Liver (tissue), 8 donors: ENCODE measurements at regions not wholly inside any gene's neighbourhood (a gene's known extent, or its start where the extent isn't known, plus 50 kb on each side); places are given as distances from the start of the nearest gene placed in this dataset.

Experiments used
- DNase-seq: peaks from one replicate; pipeline ENCODE4 v3.0.0-alpha.2; 2017; ENCODE audit warnings: low spot score
- H3K27ac ChIP-seq, 2 donors: one replicate each; pipeline ENCODE4 v1.7.0; 2013; ENCODE audit warnings: inconsistent platforms in 2 of 2, low read length in 2 of 2, control low read depth in 1 of 2, low read depth in 1 of 2, mild to moderate bottlenecking in 1 of 2
- H3K27me3 ChIP-seq, 4 donors: one replicate each; pipeline versions ENCODE4 v1.6.1 to v1.7.0; 2013; ENCODE audit warnings: low read length in 3 of 4, inconsistent platforms in 1 of 4, mild to moderate bottlenecking in 1 of 4, moderate library complexity in 1 of 4; ENCODE audit not compliant: control insufficient read depth in 4 of 4, insufficient read depth in 4 of 4
- H3K36me3 ChIP-seq, 4 donors: one replicate each; pipeline versions ENCODE4 v1.6.1 to v1.7.0; 2013; ENCODE audit warnings: low read length in 3 of 4, mild to moderate bottlenecking in 3 of 4, low read depth in 1 of 4, moderate library complexity in 1 of 4; ENCODE audit not compliant: control insufficient read depth in 4 of 4, insufficient read depth in 3 of 4
- H3K4me1 ChIP-seq, 4 donors: one replicate each; pipeline versions ENCODE4 v1.6.1 to v1.7.0; 2013; ENCODE audit warnings: low read length in 3 of 4, mild to moderate bottlenecking in 3 of 4, moderate library complexity in 1 of 4; ENCODE audit not compliant: control insufficient read depth in 4 of 4, insufficient read depth in 4 of 4
- H3K4me3 ChIP-seq, 3 donors: one replicate each; pipeline versions ENCODE4 v1.6.1 to v1.7.0; 2013; ENCODE audit warnings: low read length in 3 of 3, control low read depth in 1 of 3, low read depth in 1 of 3, mild to moderate bottlenecking in 1 of 3
- H3K9ac ChIP-seq, 2 donors: one replicate each; pipeline ENCODE4 v1.7.0; 2013; ENCODE audit warnings: low read length in 2 of 2, mild to moderate bottlenecking in 2 of 2, moderate library complexity in 2 of 2, control low read depth in 1 of 2, low read depth in 1 of 2
- H3K9me3 ChIP-seq, 4 donors: one replicate each; pipeline versions ENCODE4 v1.6.1 to v1.7.0; 2013; ENCODE audit warnings: low read length in 3 of 4; ENCODE audit not compliant: control insufficient read depth in 4 of 4
- EGR1 ChIP-seq, 2 donors: IDR thresholded peaks; 2 replicates each; pipeline ENCODE4 v1.6.1; 2016 to 2018; ENCODE audit warnings: antibody characterized with exemption in 2 of 2, low read depth in 2 of 2
- FOXA1 ChIP-seq: IDR thresholded peaks from 2 replicates; pipeline ENCODE4 v1.6.1; 2016; ENCODE audit warnings: antibody characterized with exemption
- FOXA2 ChIP-seq: IDR thresholded peaks from 2 replicates; pipeline ENCODE4 v1.6.1; 2016; ENCODE audit warnings: antibody characterized with exemption
- GABPA ChIP-seq, 2 donors: IDR thresholded peaks in 1 of 2; conservative IDR thresholded peaks in 1 of 2; 2 replicates each; pipeline ENCODE4 v1.6.1; 2016; ENCODE audit warnings: antibody characterized with exemption in 2 of 2, mild to moderate bottlenecking in 1 of 2, moderate library complexity in 1 of 2
- HNF4A ChIP-seq, 2 donors: conservative IDR thresholded peaks; 2 replicates each; pipeline ENCODE4 v1.6.1; 2016; ENCODE audit warnings: antibody characterized with exemption in 2 of 2, mild to moderate bottlenecking in 2 of 2
- HNF4G ChIP-seq: IDR thresholded peaks from 2 replicates; pipeline ENCODE4 v1.6.1; 2016; ENCODE audit warnings: antibody characterized with exemption
- JUND ChIP-seq, 2 donors: IDR thresholded peaks; 2 replicates each; pipeline ENCODE4 v1.6.1; 2016; ENCODE audit warnings: antibody characterized with exemption in 2 of 2
- NR2F2 ChIP-seq: IDR thresholded peaks from 2 replicates; pipeline ENCODE4 v1.6.1; 2016; ENCODE audit warnings: antibody characterized with exemption
- RXRA ChIP-seq, 2 donors: IDR thresholded peaks; 2 replicates each; pipeline ENCODE4 v1.6.1; 2017 to 2018; ENCODE audit warnings: antibody characterized with exemption in 2 of 2, mild to moderate bottlenecking in 1 of 2
- SP1 ChIP-seq: IDR thresholded peaks from 2 replicates; pipeline ENCODE4 v1.6.1; 2018; ENCODE audit warnings: antibody characterized with exemption, mild to moderate bottlenecking
- TAF1 ChIP-seq: conservative IDR thresholded peaks from 2 replicates; pipeline ENCODE4 v1.6.1; 2016; ENCODE audit warnings: antibody characterized with exemption, mild to moderate bottlenecking
- WGBS: extraction: QIAGEN DNeasy Blood & Tissue Kit; methylation state at CpG from one replicate; pipeline ENCODE4 v1.1.7; 2013; 5-methylcytosine and 5-hydroxymethylcytosine counted together
- TF ChIP-seq, protein P1 (sequence below): IDR thresholded peaks from 2 replicates; pipeline ENCODE4 v1.6.1; 2016; ENCODE audit warnings: antibody characterized with exemption
- TF ChIP-seq, protein P2 (sequence below): fragments of 150-350 bp; IDR thresholded peaks from 2 replicates; pipeline ENCODE4 v1.5.1; 2017; ENCODE audit warnings: improper control_type of control experiment, low read depth, low read length; ENCODE audit not compliant: missing input control
- TF ChIP-seq, protein P3 (sequence below): IDR thresholded peaks from 2 replicates; pipeline ENCODE4 v1.6.1; 2016; ENCODE audit warnings: antibody characterized with exemption
- TF ChIP-seq, protein P4 (sequence below): IDR thresholded peaks from 2 replicates; pipeline ENCODE4 v1.6.1; 2016; ENCODE audit warnings: antibody characterized with exemption, mild to moderate bottlenecking
- TF ChIP-seq, protein P5 (sequence below): IDR thresholded peaks from 2 replicates; pipeline ENCODE4 v1.6.1; 2016; ENCODE audit warnings: antibody characterized with exemption
- donor health status: healthy.
- donor health status: healthy.
- donor health status: healthy.
- donor health status: healthy.
- donor health status: healthy.

DNA sequence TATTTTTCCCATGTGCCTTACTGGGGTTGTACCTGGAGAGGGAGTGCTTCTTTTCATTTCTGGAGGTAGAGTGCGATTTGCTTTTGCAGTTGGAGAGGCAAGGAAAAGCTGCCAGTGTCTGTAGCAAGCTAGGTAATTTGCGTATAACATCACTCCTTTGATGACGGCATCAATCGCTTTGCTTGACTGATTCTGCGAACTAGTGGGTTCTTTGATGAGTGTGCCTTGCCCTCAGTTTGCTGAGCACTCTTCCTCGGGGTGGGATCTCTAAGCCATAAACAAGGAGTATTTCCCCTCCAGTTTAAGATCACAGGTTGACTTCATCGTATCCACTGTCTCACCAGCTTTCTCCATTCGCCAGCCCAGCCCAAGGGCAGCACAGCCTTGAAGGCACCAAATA is 344.5 kb downstream of the KCNRG start:
- DNase-seq: no peak
- Histone ChIP-seq H3K27ac (no peak overlapping the region), H3K4me1 (peaks cover 2 to 38% (median 11%) of the 10 kb centered on the region in 4 donors)

DNA sequence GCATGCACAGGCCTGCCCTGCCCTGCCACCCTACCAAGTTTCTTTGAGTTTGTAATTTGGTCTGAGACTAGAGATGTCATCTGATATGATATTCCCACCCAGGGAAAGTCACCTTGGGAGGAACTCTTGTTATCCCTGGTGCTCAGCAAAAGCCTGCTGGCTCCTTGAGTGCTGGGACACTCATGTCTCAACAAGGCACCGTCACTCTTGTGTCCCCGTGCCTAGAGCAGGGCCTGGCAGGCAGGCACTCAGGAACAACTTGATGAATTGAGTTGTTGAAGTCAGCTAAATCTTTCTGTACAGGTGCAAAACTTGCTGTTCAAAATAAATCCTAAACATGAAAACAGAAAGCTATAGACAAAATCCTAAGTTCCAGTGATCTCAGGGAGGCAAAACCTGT is 345.4 kb downstream of the KCNRG start:
- DNase-seq: no peak
- WGBS: 97% methylated on average over 2 of the region's 2 CpGs
- Histone ChIP-seq H3K36me3 (no peaks in the 10 kb centered on the region), H3K27ac (no peak overlapping the region), H3K4me3 (no peak overlapping the region), H3K27me3 (no peaks in the 10 kb centered on the region), H3K9me3 (no peaks in the 10 kb centered on the region), H3K9ac (no peak overlapping the region), H3K4me1 (peaks cover 3 to 39% (median 16%) of the 10 kb centered on the region in 4 donors)
- TF ChIP-seq, protein P1, sequence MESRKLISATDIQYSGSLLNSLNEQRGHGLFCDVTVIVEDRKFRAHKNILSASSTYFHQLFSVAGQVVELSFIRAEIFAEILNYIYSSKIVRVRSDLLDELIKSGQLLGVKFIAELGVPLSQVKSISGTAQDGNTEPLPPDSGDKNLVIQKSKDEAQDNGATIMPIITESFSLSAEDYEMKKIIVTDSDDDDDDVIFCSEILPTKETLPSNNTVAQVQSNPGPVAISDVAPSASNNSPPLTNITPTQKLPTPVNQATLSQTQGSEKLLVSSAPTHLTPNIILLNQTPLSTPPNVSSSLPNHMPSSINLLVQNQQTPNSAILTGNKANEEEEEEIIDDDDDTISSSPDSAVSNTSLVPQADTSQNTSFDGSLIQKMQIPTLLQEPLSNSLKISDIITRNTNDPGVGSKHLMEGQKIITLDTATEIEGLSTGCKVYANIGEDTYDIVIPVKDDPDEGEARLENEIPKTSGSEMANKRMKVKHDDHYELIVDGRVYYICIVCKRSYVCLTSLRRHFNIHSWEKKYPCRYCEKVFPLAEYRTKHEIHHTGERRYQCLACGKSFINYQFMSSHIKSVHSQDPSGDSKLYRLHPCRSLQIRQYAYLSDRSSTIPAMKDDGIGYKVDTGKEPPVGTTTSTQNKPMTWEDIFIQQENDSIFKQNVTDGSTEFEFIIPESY: no peak

More for the DNA sequence above, 344.5 kb downstream of the KCNRG start:
- WGBS: 88% methylated on average over 8 of the region's 8 CpGs
- TF ChIP-seq, protein P2, sequence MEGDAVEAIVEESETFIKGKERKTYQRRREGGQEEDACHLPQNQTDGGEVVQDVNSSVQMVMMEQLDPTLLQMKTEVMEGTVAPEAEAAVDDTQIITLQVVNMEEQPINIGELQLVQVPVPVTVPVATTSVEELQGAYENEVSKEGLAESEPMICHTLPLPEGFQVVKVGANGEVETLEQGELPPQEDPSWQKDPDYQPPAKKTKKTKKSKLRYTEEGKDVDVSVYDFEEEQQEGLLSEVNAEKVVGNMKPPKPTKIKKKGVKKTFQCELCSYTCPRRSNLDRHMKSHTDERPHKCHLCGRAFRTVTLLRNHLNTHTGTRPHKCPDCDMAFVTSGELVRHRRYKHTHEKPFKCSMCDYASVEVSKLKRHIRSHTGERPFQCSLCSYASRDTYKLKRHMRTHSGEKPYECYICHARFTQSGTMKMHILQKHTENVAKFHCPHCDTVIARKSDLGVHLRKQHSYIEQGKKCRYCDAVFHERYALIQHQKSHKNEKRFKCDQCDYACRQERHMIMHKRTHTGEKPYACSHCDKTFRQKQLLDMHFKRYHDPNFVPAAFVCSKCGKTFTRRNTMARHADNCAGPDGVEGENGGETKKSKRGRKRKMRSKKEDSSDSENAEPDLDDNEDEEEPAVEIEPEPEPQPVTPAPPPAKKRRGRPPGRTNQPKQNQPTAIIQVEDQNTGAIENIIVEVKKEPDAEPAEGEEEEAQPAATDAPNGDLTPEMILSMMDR: no peak
- no peak for TF ChIP-seq FOXA2
- no peak for TF ChIP-seq GABPA (IDR thresholded peaks at IDR 0.05 in 1 of 2, conservative IDR thresholded peaks at IDR 0.05 in 1 of 2)
- TF ChIP-seq FOXA1: no peak
- TF ChIP-seq HNF4A (conservative IDR thresholded peaks at IDR 0.05): no peak
- TF ChIP-seq EGR1 (IDR thresholded peaks at IDR 0.05; ENCODE audit: low read depth in 2 of 2): no peak
- TF ChIP-seq HNF4G: no peak
- no peak for TF ChIP-seq SP1
- TF ChIP-seq TAF1: no peak
- Histone ChIP-seq H3K9me3 (no peaks in the 10 kb centered on the region), H3K4me3 (no peak overlapping the region), H3K9ac (no peak overlapping the region), H3K27me3 (no peaks in the 10 kb centered on the region), H3K36me3 (no peaks in the 10 kb centered on the region)

DNA sequence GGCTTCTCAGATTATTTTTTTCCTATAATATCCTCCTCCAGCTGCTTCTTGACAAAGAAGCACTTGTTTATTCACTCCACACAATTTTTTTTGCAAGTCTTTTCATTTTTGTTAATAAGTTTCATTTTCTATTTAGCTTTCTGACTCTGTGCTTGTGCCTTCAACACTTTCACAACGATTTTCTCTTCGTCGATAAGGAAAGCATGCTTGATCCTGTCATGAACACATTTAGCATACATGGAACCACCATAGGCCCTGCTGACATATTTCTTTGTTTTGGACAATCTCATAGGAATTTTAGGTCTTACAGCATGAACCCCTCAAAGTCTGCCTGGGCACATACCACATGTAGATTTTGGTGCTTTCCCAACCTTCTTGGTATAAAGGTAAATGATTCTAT is 346.0 kb downstream of the KCNRG start:
- TF ChIP-seq JUND (IDR thresholded peaks at IDR 0.05) (no peak), FOXA2 (no peak), GABPA (IDR thresholded peaks at IDR 0.05 in 1 of 2, conservative IDR thresholded peaks at IDR 0.05 in 1 of 2) (no peak), RXRA (IDR thresholded peaks at IDR 0.05) (no peak), FOXA1 (no peak), NR2F2 (no peak), TAF1 (no peak)
- TF ChIP-seq, protein P3, sequence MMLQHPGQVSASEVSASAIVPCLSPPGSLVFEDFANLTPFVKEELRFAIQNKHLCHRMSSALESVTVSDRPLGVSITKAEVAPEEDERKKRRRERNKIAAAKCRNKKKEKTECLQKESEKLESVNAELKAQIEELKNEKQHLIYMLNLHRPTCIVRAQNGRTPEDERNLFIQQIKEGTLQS: no peak
- TF ChIP-seq, protein P1: no peak
- TF ChIP-seq, protein P4, sequence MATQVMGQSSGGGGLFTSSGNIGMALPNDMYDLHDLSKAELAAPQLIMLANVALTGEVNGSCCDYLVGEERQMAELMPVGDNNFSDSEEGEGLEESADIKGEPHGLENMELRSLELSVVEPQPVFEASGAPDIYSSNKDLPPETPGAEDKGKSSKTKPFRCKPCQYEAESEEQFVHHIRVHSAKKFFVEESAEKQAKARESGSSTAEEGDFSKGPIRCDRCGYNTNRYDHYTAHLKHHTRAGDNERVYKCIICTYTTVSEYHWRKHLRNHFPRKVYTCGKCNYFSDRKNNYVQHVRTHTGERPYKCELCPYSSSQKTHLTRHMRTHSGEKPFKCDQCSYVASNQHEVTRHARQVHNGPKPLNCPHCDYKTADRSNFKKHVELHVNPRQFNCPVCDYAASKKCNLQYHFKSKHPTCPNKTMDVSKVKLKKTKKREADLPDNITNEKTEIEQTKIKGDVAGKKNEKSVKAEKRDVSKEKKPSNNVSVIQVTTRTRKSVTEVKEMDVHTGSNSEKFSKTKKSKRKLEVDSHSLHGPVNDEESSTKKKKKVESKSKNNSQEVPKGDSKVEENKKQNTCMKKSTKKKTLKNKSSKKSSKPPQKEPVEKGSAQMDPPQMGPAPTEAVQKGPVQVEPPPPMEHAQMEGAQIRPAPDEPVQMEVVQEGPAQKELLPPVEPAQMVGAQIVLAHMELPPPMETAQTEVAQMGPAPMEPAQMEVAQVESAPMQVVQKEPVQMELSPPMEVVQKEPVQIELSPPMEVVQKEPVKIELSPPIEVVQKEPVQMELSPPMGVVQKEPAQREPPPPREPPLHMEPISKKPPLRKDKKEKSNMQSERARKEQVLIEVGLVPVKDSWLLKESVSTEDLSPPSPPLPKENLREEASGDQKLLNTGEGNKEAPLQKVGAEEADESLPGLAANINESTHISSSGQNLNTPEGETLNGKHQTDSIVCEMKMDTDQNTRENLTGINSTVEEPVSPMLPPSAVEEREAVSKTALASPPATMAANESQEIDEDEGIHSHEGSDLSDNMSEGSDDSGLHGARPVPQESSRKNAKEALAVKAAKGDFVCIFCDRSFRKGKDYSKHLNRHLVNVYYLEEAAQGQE: no peak
- TF ChIP-seq, protein P5, sequence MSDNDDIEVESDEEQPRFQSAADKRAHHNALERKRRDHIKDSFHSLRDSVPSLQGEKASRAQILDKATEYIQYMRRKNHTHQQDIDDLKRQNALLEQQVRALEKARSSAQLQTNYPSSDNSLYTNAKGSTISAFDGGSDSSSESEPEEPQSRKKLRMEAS: no peak

More for the DNA sequence above, 346.0 kb downstream of the KCNRG start:
- DNase-seq: no peak
- 19% methylated on average over 3 of the region's 3 CpGs for WGBS
- Histone ChIP-seq H3K4me3 (no peak overlapping the region), H3K36me3 (no peaks in the 10 kb centered on the region), H3K27ac (no peak overlapping the region), H3K9ac (no peak overlapping the region), H3K27me3 (no peaks in the 10 kb centered on the region), H3K9me3 (no peaks in the 10 kb centered on the region), H3K4me1 (peaks cover 3 to 38% (median 16%) of the 10 kb centered on the region in 4 donors)
